ENCODE measurements at regions not wholly inside any gene's neighbourhood (a gene's known extent, or its start where the extent isn't known, plus 50 kb on each side); places are given as distances from the start of the nearest gene placed in this dataset.

DNA sequence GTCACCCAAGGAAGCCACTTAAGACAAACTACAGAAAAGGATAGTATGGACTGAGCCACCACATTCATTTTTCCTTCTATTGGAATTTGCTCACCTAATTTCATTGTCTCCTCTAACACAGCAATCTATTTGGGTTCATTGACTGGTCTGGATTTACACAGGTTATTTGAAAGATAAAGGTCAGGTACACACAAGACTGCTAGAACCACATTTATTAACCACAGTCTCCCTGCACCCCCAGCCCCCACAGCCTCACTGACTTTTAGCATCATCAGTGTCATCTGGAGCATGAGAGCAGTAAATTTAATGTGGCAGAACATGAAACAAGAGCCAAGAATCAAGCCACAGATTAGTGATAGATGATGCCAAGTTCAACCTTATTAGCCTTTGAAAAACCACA lies 226.9 kb upstream of the GYPC start:
- H3K36me3 ChIP-seq (ENCODE audit: insufficient read depth), result no peaks in the 10 kb centered on the region

DNA sequence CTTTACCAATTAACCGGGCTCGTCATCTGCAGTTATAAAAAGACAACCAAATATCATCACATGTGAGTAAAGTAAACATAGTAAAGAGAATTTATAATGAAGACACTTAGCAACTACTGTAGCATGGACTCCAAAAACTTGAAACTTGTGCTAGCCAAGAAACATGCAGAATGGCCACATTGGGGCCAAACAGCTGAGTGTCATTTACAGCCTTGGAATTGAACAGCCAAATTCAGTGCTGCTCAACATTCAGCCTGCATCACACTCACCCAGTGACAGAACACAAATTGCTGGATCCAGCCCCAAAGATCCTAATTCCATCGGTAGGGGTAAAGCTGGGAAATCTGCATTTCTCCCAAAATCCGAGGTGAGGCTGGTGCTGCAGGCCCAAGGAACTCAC lies 224.8 kb upstream of the GYPC start:
- H2AFZ ChIP-seq, result no peak overlapping the region
- H3K9me3 Mint-ChIP-seq, result no peaks in the 10 kb centered on the region
- no peak overlapping the region for H3K4me3 Mint-ChIP-seq
- no peaks in the 10 kb centered on the region for H3K79me2 ChIP-seq (replicated peaks; ENCODE audit: insufficient read depth)
- H3K4me1 Mint-ChIP-seq, result no peaks in the 10 kb centered on the region
- H3K4me2 ChIP-seq, result no peak overlapping the region
- TF ChIP-seq, protein P1, sequence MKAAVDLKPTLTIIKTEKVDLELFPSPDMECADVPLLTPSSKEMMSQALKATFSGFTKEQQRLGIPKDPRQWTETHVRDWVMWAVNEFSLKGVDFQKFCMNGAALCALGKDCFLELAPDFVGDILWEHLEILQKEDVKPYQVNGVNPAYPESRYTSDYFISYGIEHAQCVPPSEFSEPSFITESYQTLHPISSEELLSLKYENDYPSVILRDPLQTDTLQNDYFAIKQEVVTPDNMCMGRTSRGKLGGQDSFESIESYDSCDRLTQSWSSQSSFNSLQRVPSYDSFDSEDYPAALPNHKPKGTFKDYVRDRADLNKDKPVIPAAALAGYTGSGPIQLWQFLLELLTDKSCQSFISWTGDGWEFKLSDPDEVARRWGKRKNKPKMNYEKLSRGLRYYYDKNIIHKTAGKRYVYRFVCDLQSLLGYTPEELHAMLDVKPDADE (IDR thresholded peaks at IDR 0.05), result no peak
- TF ChIP-seq POLR2AphosphoS5 (IDR thresholded peaks at IDR 0.05; ENCODE audit: low read depth), result no peak
- no peak for TF ChIP-seq EZH2phosphoT487 (IDR thresholded peaks at IDR 0.05; ENCODE audit: unreplicated experiment)
- no peak for TF ChIP-seq ZNF114 (CRISPR knock-in tag; IDR thresholded peaks at IDR 0.05)
- TF ChIP-seq, protein P2, sequence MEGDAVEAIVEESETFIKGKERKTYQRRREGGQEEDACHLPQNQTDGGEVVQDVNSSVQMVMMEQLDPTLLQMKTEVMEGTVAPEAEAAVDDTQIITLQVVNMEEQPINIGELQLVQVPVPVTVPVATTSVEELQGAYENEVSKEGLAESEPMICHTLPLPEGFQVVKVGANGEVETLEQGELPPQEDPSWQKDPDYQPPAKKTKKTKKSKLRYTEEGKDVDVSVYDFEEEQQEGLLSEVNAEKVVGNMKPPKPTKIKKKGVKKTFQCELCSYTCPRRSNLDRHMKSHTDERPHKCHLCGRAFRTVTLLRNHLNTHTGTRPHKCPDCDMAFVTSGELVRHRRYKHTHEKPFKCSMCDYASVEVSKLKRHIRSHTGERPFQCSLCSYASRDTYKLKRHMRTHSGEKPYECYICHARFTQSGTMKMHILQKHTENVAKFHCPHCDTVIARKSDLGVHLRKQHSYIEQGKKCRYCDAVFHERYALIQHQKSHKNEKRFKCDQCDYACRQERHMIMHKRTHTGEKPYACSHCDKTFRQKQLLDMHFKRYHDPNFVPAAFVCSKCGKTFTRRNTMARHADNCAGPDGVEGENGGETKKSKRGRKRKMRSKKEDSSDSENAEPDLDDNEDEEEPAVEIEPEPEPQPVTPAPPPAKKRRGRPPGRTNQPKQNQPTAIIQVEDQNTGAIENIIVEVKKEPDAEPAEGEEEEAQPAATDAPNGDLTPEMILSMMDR (conservative IDR thresholded peaks at IDR 0.05; ENCODE audit: low read depth in 2 of 2), result no peak
- TF ChIP-seq STAT1 (IDR thresholded peaks at IDR 0.05; ENCODE audit: unreplicated experiment), result no peak
- DNase-seq (ENCODE audit: low spot score) (no peak), ATAC-seq (no peak)
- no peaks in the 10 kb centered on the region for H3K36me3 ChIP-seq (ENCODE audit: insufficient read depth)
- no peak overlapping the region for H3K27ac Mint-ChIP-seq
- H4K20me1 ChIP-seq (replicated peaks; ENCODE audit: insufficient read depth), result no peaks in the 10 kb centered on the region
- H3K4me3 ChIP-seq, result no peak overlapping the region
- no peaks in the 10 kb centered on the region for H3F3A ChIP-seq (replicated peaks; ENCODE audit: low read depth)
- H3K4me1 ChIP-seq (ENCODE audit: insufficient read depth), result no peaks in the 10 kb centered on the region
- no peaks in the 10 kb centered on the region for H3K36me3 Mint-ChIP-seq (ENCODE audit: low read depth)
- H3K27me3 Mint-ChIP-seq (ENCODE audit: insufficient read depth, low read depth, poor library complexity), result no peaks in the 10 kb centered on the region
- H3K27ac ChIP-seq (ENCODE audit: low read depth), result no peak overlapping the region
- no peaks in the 10 kb centered on the region for H3K9me2 ChIP-seq (ENCODE audit: insufficient read depth)
- no peaks in the 10 kb centered on the region for H3K27me3 ChIP-seq (ENCODE audit: insufficient read depth)

More for the DNA sequence above, 226.9 kb upstream of the GYPC start:
- H3K4me3 ChIP-seq, result no peak overlapping the region
- no peak overlapping the region for H3K27ac Mint-ChIP-seq
- no peaks in the 10 kb centered on the region; the same call in 2 of the 3 replicates for H3K9me3 Mint-ChIP-seq
- DNase-seq (ENCODE audit: low spot score) (no peak), ATAC-seq (no peak)
- H3K79me2 ChIP-seq (replicated peaks; ENCODE audit: insufficient read depth), result no peaks in the 10 kb centered on the region
- H2AFZ ChIP-seq, result no peak overlapping the region
- H3K4me1 ChIP-seq (ENCODE audit: insufficient read depth), result no peaks in the 10 kb centered on the region
- no peaks in the 10 kb centered on the region for H3K4me1 Mint-ChIP-seq
- H3K27me3 Mint-ChIP-seq (ENCODE audit: insufficient read depth, low read depth, poor library complexity), result no peaks in the 10 kb centered on the region
- TF ChIP-seq, protein P2 (conservative IDR thresholded peaks at IDR 0.05; ENCODE audit: low read depth in 2 of 2), result no peak
- TF ChIP-seq CREB1 (CRISPR knock-in tag; IDR thresholded peaks at IDR 0.05; ENCODE audit: low read depth) (no peak), ZNF114 (CRISPR knock-in tag; IDR thresholded peaks at IDR 0.05) (no peak), NANOG (IDR thresholded peaks at IDR 0.05; ENCODE audit: borderline replicate concordance) (no peak)
- H3K9me2 ChIP-seq (ENCODE audit: insufficient read depth), result no peaks in the 10 kb centered on the region
- H4K20me1 ChIP-seq (replicated peaks; ENCODE audit: insufficient read depth), result no peaks in the 10 kb centered on the region
- no peak overlapping the region for H3K27ac ChIP-seq (ENCODE audit: low read depth)
- no peak overlapping the region for H3K4me2 ChIP-seq
- no peaks in the 10 kb centered on the region for H3K27me3 ChIP-seq (ENCODE audit: insufficient read depth)
- H3K36me3 Mint-ChIP-seq (ENCODE audit: low read depth), result no peaks in the 10 kb centered on the region
- H3F3A ChIP-seq (replicated peaks; ENCODE audit: low read depth), result no peaks in the 10 kb centered on the region
- H3K4me3 Mint-ChIP-seq, result no peak overlapping the region
